AG04449 (cell line): ENCODE measurements at regions not wholly inside any gene's neighbourhood (a gene's known extent, or its start where the extent isn't known, plus 50 kb on each side); places are given as distances from the start of the nearest gene placed in this dataset.
"Not testable (repeated sequence)": the region's sequence is repeated elsewhere in the genome, so short reads cannot be mapped to it uniquely, and the experiment has no call there.

Experiments used
- CTCF ChIA-PET: fragments of 350-600 bp; formaldehyde crosslinking; extraction: SDS; loops from one replicate; lab custom pipeline; 2021; ENCODE audit warnings: antibody characterized with exemption; lab: Yijun Ruan, JAX
- POLR2A ChIA-PET: fragments of 400-600, 350-600 bp; formaldehyde crosslinking; extraction: SDS; loops from one replicate; lab custom pipeline; 2020; ENCODE audit warnings: antibody characterized with exemption, inconsistent platforms; lab: Yijun Ruan, JAX
- DNase-seq: peaks from one replicate; pipeline ENCODE4 v3.0.0-alpha.2; 2010; ENCODE audit warnings: low read depth, low spot score
- H3K4me3 ChIP-seq: 2 replicates; pipeline ENCODE4 v1.5.1; 2011; ENCODE audit warnings: low read depth, mild to moderate bottlenecking, control low read depth, low read length
- TF ChIP-seq, protein P1 (sequence below): IDR thresholded peaks from one replicate; pipeline ENCODE4 v1.5.1; 2011; ENCODE audit warnings: mild to moderate bottlenecking, moderate library complexity, low read length, control low read depth, inconsistent platforms; ENCODE audit not compliant: insufficient read depth; ENCODE audit errors: missing control alignments

DNA sequence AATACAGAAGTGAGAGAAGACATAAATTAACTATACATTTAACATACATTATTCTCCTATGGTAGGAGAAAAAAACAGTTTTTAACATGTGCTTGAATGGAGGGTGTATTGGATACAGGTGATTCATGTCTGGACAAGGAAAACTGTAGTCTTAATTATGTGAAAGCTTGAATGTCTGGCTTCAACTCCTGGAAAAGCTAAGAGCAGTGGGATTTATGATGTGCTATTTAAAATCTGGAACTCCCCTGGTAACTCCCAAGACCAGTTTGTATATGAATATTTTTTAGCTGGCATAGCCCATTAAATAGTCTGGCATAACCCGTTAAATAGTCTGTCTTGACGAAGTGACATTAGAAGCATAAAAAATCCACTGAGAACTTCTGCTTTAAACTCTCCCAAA, 410.0 kb upstream of the PTCHD4 start:
- POLR2A ChIA-PET: no interaction called here
- CTCF ChIA-PET: no interaction called here
- TF ChIP-seq, protein P1, sequence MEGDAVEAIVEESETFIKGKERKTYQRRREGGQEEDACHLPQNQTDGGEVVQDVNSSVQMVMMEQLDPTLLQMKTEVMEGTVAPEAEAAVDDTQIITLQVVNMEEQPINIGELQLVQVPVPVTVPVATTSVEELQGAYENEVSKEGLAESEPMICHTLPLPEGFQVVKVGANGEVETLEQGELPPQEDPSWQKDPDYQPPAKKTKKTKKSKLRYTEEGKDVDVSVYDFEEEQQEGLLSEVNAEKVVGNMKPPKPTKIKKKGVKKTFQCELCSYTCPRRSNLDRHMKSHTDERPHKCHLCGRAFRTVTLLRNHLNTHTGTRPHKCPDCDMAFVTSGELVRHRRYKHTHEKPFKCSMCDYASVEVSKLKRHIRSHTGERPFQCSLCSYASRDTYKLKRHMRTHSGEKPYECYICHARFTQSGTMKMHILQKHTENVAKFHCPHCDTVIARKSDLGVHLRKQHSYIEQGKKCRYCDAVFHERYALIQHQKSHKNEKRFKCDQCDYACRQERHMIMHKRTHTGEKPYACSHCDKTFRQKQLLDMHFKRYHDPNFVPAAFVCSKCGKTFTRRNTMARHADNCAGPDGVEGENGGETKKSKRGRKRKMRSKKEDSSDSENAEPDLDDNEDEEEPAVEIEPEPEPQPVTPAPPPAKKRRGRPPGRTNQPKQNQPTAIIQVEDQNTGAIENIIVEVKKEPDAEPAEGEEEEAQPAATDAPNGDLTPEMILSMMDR: no peak

DNA sequence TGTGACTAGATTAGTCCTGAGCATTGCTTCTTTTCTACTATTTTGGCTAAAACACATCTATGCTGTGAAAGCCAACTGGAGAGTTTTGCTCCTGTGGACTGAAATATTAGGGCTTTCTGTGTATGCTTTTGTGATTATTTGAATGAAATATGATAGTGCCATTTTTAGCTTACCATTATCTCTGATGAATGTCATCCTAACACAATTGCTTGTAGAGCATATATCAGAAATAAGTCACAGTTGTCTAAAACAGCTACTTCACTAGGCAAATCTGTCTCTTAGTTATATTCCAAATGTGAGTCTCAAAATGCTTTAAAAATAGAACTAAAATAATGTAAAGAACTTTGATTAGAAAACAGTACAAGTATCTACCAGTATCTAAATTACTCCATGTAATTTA, 401.4 kb upstream of the PTCHD4 start:
- POLR2A ChIA-PET: no interaction called here
- TF ChIP-seq, protein P1: no peak
- CTCF ChIA-PET: no interaction called here
- DNase-seq: no peak
- no peak overlapping the region for H3K4me3 ChIP-seq

More for the DNA sequence above, 410.0 kb upstream of the PTCHD4 start:
- DNase-seq: no peak
- no peak overlapping the region for H3K4me3 ChIP-seq

DNA sequence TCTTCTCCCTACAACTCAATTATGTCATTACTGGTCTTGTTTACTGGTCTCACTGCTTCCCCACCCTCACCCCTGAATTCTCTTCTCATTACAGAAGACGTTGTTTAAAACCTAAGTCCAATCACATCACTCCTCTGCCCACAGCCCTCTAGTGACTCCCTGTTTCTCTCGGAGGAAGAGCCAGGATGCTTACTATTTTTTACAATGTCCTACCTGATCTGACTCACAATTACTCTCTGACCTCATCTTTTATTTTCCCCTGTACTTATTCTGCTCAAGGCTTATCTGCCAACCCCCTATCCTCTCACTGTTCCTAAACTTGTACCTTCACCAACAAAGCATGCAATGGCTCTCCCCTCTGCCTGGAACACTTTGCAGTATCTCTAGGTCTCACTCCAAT, 400.4 kb upstream of the PTCHD4 start:
- POLR2A ChIA-PET: interaction anchor here (0.7 kb wide), 1 partner anchor 1098 kb away, joined by 4 read pairs; no protein-coding TSS in a partner anchor
- no peak overlapping the region for H3K4me3 ChIP-seq
- CTCF ChIA-PET: no interaction called here
- DNase-seq: no peak
- TF ChIP-seq, protein P1: no peak

DNA sequence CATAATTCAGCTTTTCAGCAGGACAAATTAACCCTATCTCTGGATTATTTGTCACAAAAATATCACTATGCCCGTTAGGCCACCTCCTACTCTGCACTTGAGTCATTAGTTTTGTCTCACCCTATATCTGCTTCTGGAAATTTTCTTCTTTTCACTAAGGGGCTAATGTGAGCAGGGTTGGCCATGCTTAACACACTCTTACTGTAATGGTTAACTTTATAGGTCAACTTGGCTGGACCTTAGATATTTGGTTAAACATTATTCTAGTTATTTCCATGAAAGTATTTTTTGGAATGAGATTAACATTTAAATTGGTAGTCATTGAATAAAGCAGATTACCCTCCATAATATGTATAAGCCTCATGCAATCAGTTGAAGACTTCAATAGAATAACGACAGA, 394.6 kb upstream of the PTCHD4 start:
- POLR2A ChIA-PET: no interaction called here
- CTCF ChIA-PET: no interaction called here
- DNase-seq: no peak
- TF ChIP-seq, protein P1: no peak
- no peak overlapping the region for H3K4me3 ChIP-seq

DNA sequence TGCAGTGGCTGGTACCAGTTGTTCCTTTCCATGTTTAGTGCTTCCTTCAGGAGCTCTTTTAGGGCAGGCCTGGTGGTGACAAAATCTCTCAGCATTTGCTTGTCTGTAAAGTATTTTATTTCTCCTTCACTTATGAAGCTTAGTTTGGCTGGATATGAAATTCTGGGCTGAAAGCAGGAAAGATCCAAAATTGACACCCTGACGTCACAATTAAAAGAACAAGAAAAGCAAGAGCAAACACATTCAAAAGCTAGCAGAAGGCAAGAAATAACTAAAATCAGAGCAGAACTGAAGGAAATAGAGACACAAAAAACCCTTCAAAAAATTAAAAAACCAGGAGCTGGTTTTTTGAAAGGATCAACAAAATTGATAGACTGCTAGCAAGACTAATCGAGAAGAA, 382.4 kb upstream of the PTCHD4 start:
- DNase-seq, H3K4me3 ChIP-seq, POLR2A ChIA-PET, CTCF ChIA-PET: not testable (repeated sequence)

DNA sequence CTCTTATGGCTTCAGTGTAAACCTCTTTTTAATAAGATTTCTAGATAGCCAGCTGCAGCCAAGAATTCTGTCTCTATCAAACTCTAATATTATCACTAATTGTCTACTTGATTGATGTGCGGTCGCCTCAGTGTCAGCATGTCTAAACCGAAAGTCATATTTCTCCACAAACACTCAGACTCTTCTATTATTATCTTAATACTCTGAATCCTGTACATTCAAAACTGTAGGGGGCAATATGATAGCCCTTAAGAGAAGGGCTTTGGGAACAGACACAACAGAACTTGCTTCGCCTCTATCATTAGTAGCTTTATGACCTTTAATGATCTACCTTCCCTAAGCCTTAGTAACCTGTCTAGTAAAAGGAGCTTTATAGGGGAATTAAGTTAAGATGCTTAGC, 379.7 kb upstream of the PTCHD4 start:
- no peak for DNase-seq
- no peak overlapping the region for H3K4me3 ChIP-seq
- POLR2A ChIA-PET: no interaction called here
- CTCF ChIA-PET: no interaction called here
- TF ChIP-seq, protein P1: no peak

DNA sequence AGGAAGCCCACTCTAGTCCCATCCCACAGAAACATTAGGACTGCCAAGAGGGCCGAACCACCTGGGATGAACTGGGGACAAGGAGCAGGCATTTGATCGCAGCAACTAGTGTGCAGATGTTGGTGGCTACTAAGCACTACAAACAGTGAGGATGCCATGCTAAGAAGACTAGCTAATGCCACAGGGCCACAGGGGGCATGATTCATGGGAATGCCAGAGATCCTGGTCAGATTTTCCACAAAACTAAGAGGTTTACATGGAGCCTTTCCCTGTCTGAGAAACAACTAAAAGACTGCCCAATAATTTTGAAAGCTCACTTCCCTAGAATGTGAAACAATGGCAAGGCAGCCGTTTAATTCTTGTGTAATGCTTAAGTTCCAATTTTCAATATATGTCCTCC, 375.9 kb upstream of the PTCHD4 start:
- no peak overlapping the region for H3K4me3 ChIP-seq
- POLR2A ChIA-PET: no interaction called here
- DNase-seq: no peak
- TF ChIP-seq, protein P1: no peak
- CTCF ChIA-PET: interaction anchor here (0.6 kb wide), 1 partner anchor 695 kb away, joined by 3 read pairs; no protein-coding TSS in a partner anchor
